ENCODE measurements at regions not wholly inside any gene's neighbourhood (a gene's known extent, or its start where the extent isn't known, plus 50 kb on each side); places are given as distances from the start of the nearest gene placed in this dataset.

DNA sequence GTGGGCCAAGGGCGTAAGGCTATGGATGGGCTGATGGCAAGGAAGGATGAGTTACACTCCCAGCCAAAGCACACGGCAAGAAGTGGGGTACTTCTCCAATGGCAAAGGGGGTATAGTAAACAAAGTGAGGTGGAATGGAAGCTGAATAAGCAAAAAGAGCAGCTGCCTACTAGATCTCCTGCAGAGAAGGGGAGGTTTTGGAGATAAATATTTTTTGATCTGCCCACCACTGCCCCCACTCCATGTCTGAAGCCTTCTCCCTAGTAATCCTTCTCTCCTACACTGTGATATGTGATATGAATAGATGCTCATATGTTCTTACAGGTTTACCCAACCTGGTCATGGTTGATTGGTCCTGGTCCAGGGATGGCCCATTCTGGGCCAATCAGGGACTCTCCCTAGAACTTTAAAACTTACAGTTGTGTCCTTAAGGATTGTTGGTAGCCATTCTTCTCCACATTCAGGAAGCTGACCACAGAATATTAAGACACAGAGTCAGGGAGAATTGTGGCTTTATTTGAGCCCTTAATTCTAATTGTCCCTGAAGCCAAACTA lies 436.8 kb downstream of the OMA1 start:
- Histone ChIP-seq H3K4me2 (ENCODE audit: extremely low read depth, insufficient read depth, low read length) (no peak overlapping the region), H3K27ac (ENCODE audit: insufficient read depth, low read length) (no peak overlapping the region), H3K4me3 (replicated peaks in 1 of 4; ENCODE audit: control extremely low read depth in 1 of 4, insufficient read depth in 1 of 4, low read depth in 3 of 4, low read length in 4 of 4) (no peak overlapping the region), H3K79me2 (ENCODE audit: control insufficient read depth, insufficient read depth, low read length) (no peaks in the 10 kb centered on the region), H3K4me1 (ENCODE audit: control insufficient read depth, extremely low read depth, insufficient read depth, low read length) (no peaks in the 10 kb centered on the region), H2AFZ (ENCODE audit: low read length) (no peak overlapping the region), H3K27me3 (ENCODE audit: control insufficient read depth, insufficient read depth, low read length) (no peaks in the 10 kb centered on the region), H3K9me3 (ENCODE audit: control insufficient read depth, insufficient read depth, low read depth, low read length) (no peaks in the 10 kb centered on the region), H4K20me1 (ENCODE audit: control insufficient read depth, extremely low read depth, insufficient read depth, low read length) (no peaks in the 10 kb centered on the region), H3K36me3 (ENCODE audit: control insufficient read depth, insufficient read depth, low read length) (no peaks in the 10 kb centered on the region), H3K9ac (ENCODE audit: insufficient read depth, low read length) (no peak overlapping the region)
- no peak for DNase-seq (ENCODE audit: low read depth in 2 of 2)
- no peak for TF ChIP-seq EZH2 (IDR thresholded peaks at IDR 0.05; ENCODE audit: low read length, missing control alignments)
- TF ChIP-seq, protein P1, sequence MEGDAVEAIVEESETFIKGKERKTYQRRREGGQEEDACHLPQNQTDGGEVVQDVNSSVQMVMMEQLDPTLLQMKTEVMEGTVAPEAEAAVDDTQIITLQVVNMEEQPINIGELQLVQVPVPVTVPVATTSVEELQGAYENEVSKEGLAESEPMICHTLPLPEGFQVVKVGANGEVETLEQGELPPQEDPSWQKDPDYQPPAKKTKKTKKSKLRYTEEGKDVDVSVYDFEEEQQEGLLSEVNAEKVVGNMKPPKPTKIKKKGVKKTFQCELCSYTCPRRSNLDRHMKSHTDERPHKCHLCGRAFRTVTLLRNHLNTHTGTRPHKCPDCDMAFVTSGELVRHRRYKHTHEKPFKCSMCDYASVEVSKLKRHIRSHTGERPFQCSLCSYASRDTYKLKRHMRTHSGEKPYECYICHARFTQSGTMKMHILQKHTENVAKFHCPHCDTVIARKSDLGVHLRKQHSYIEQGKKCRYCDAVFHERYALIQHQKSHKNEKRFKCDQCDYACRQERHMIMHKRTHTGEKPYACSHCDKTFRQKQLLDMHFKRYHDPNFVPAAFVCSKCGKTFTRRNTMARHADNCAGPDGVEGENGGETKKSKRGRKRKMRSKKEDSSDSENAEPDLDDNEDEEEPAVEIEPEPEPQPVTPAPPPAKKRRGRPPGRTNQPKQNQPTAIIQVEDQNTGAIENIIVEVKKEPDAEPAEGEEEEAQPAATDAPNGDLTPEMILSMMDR (conservative IDR thresholded peaks at IDR 0.05 in 1 of 2, IDR thresholded peaks at IDR 0.05 in 1 of 2; ENCODE audit: low read depth in 1 of 2, low read length in 2 of 2) = no peak

DNA sequence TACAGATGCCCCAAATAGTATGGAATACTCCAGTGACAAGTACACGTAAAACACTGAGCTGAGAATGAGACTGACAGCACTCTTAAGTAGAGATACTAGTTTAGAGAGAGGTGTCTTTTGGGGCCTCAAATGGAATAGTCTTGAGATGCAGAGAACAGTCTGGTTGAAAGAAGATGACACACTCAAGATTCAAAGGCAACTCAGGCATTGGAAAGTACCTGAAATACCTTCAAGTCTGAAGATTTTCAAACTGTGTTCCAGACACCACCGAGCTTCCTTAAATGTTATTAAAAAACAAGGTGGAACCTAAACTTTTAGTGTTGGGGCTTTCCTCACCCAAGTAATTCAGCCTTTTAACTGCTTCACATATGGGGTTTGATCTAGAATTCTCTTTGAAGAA lies 437.7 kb downstream of the OMA1 start:
- H2AFZ ChIP-seq (ENCODE audit: low read length) = no peak overlapping the region
- no peaks in the 10 kb centered on the region for H3K79me2 ChIP-seq (ENCODE audit: control insufficient read depth, insufficient read depth, low read length)
- no peak overlapping the region for H3K4me2 ChIP-seq (ENCODE audit: extremely low read depth, insufficient read depth, low read length)
- no peaks in the 10 kb centered on the region for H3K27me3 ChIP-seq (ENCODE audit: control insufficient read depth, insufficient read depth, low read length)
- no peak overlapping the region for H3K4me3 ChIP-seq (replicated peaks in 1 of 4; ENCODE audit: control extremely low read depth in 1 of 4, insufficient read depth in 1 of 4, low read depth in 3 of 4, low read length in 4 of 4)
- no peaks in the 10 kb centered on the region for H3K36me3 ChIP-seq (ENCODE audit: control insufficient read depth, insufficient read depth, low read length)
- no peak overlapping the region for H3K27ac ChIP-seq (ENCODE audit: insufficient read depth, low read length)
- H3K9me3 ChIP-seq (ENCODE audit: control insufficient read depth, insufficient read depth, low read depth, low read length) = no peaks in the 10 kb centered on the region
- no peaks in the 10 kb centered on the region for H4K20me1 ChIP-seq (ENCODE audit: control insufficient read depth, extremely low read depth, insufficient read depth, low read length)
- H3K9ac ChIP-seq (ENCODE audit: insufficient read depth, low read length) = no peak overlapping the region
- H3K4me1 ChIP-seq (ENCODE audit: control insufficient read depth, extremely low read depth, insufficient read depth, low read length) = no peaks in the 10 kb centered on the region
- DNase-seq (ENCODE audit: low read depth in 2 of 2) = no peak
- TF ChIP-seq EZH2 (IDR thresholded peaks at IDR 0.05; ENCODE audit: low read length, missing control alignments) = no peak
- TF ChIP-seq, protein P1 (conservative IDR thresholded peaks at IDR 0.05 in 1 of 2, IDR thresholded peaks at IDR 0.05 in 1 of 2; ENCODE audit: low read depth in 1 of 2, low read length in 2 of 2) = no peak

DNA sequence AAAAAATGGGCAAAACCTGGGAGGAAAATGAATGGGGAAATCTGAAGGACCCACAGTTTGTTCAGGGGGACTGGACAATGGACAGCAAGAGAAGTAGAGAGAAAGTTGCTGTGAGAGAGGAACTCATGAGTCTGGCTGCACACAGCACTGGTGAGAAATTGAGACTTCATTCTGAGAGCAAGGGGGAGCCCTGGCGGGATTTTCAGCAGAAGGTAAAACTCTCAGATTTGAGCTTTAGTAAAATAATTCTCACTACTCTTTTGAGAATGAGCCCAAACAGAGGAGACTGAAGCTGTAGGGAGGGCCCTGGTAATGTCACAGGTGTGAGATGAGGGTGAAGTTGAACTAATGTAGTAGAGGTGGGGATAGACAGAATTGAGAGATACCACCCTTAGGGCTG lies 438.6 kb downstream of the OMA1 start:
- H3K4me3 ChIP-seq (replicated peaks in 1 of 4; ENCODE audit: control extremely low read depth in 1 of 4, insufficient read depth in 1 of 4, low read depth in 3 of 4, low read length in 4 of 4) = no peak overlapping the region
- H3K36me3 ChIP-seq (ENCODE audit: control insufficient read depth, insufficient read depth, low read length) = no peaks in the 10 kb centered on the region
- no peak overlapping the region for H3K4me2 ChIP-seq (ENCODE audit: extremely low read depth, insufficient read depth, low read length)

More for the DNA sequence above, 438.6 kb downstream of the OMA1 start:
- Histone ChIP-seq H3K9ac (ENCODE audit: insufficient read depth, low read length) (no peak overlapping the region), H3K27ac (ENCODE audit: insufficient read depth, low read length) (no peak overlapping the region), H3K4me1 (ENCODE audit: control insufficient read depth, extremely low read depth, insufficient read depth, low read length) (no peaks in the 10 kb centered on the region), H2AFZ (ENCODE audit: low read length) (no peak overlapping the region), H3K79me2 (ENCODE audit: control insufficient read depth, insufficient read depth, low read length) (no peaks in the 10 kb centered on the region), H3K27me3 (ENCODE audit: control insufficient read depth, insufficient read depth, low read length) (no peaks in the 10 kb centered on the region), H3K9me3 (ENCODE audit: control insufficient read depth, insufficient read depth, low read depth, low read length) (no peaks in the 10 kb centered on the region), H4K20me1 (ENCODE audit: control insufficient read depth, extremely low read depth, insufficient read depth, low read length) (no peaks in the 10 kb centered on the region)
- no peak for DNase-seq (ENCODE audit: low read depth in 2 of 2)
- TF ChIP-seq EZH2 (IDR thresholded peaks at IDR 0.05; ENCODE audit: low read length, missing control alignments) = no peak
- TF ChIP-seq, protein P1 (conservative IDR thresholded peaks at IDR 0.05 in 1 of 2, IDR thresholded peaks at IDR 0.05 in 1 of 2; ENCODE audit: low read depth in 1 of 2, low read length in 2 of 2) = no peak
